Ishikawa (cell line): ENCODE measurements at regions not wholly inside any gene's neighbourhood (a gene's known extent, or its start where the extent isn't known, plus 50 kb on each side); places are given as distances from the start of the nearest gene placed in this dataset.

Experiments
- CEBPB ChIP-seq: IDR thresholded peaks from 2 replicates; pipeline ENCODE4 v1.6.1; 2012
- CREB1 ChIP-seq: IDR thresholded peaks from 2 replicates; pipeline ENCODE4 v1.6.1; 2012; ENCODE audit warnings: low read depth
- EGR1 ChIP-seq: IDR thresholded peaks from 2 replicates; pipeline ENCODE4 v1.6.1; 2012
- EP300 ChIP-seq: IDR thresholded peaks from 2 replicates; pipeline ENCODE4 v1.6.1; 2012; ENCODE audit warnings: borderline replicate concordance
- FOXM1 ChIP-seq: IDR thresholded peaks from 2 replicates; pipeline ENCODE4 v1.6.1; 2012; ENCODE audit warnings: low read depth, borderline replicate concordance
- RAD21 ChIP-seq: IDR thresholded peaks from 2 replicates; pipeline ENCODE4 v1.6.1; 2012; ENCODE audit warnings: low read depth
- REST ChIP-seq: IDR thresholded peaks from 2 replicates; pipeline ENCODE4 v1.6.1; 2012; ENCODE audit warnings: low read depth, mild to moderate bottlenecking
- TCF12 ChIP-seq: IDR thresholded peaks from 2 replicates; pipeline ENCODE4 v1.6.1; 2012; ENCODE audit warnings: low read depth
- TEAD4 ChIP-seq: IDR thresholded peaks from 2 replicates; pipeline ENCODE4 v1.6.1; 2012

GRCh38 chr5:38612851-38613250, 56.4 kb upstream of the LIFR start:
- TF ChIP-seq EP300 (no peak), CEBPB (no peak), RAD21 (no peak), TEAD4 (no peak), EGR1 (no peak), TCF12 (no peak), REST (no peak), FOXM1 (no peak), CREB1 (no peak)
